Lower lobe of right lung (tissue), 2 donors: ENCODE measurements at regions not wholly inside any gene's neighbourhood (a gene's known extent, or its start where the extent isn't known, plus 50 kb on each side); places are given as distances from the start of the nearest gene placed in this dataset.

Source experiments
- ATAC-seq, 2 donors: fragments of 200-7000 bp; cut with Tn5 transposase; one replicate each; pipeline ENCODE4 v1.9.1; 2020 to 2022; ENCODE audit warnings: mild to moderate bottlenecking in 2 of 2, moderate library complexity in 2 of 2
- DNase-seq: peaks from one replicate; pipeline ENCODE4 v3.0.0-alpha.2; 2020
- H3K27ac ChIP-seq: fragments of 200-600 bp; one replicate; pipeline ENCODE4 v1.8.0; 2022
- H3K27me3 ChIP-seq: fragments of 200-600 bp; one replicate; pipeline ENCODE4 v1.8.0; 2022; ENCODE audit warnings: low read depth
- H3K36me3 ChIP-seq: fragments of 200-600 bp; one replicate; pipeline ENCODE4 v1.8.0; 2022; ENCODE audit warnings: mild to moderate bottlenecking
- H3K4me1 ChIP-seq: fragments of 200-600 bp; one replicate; pipeline ENCODE4 v1.8.0; 2022
- H3K4me3 ChIP-seq: fragments of 200-600 bp; one replicate; pipeline ENCODE4 v1.8.0; 2022; ENCODE audit warnings: mild to moderate bottlenecking
- H3K9me3 ChIP-seq: fragments of 200-600 bp; one replicate; pipeline ENCODE4 v1.8.0; 2022
- intact Hi-C: fragments of 100-400 bp; cut with DNase I; formaldehyde crosslinking; loops from one replicate; pipeline ENCODE4 v1.11.0; 2022
- TF ChIP-seq, protein P1 (sequence below): fragments of 200-600 bp; IDR thresholded peaks from one replicate; pipeline ENCODE4 v1.8.0; 2022; ENCODE audit warnings: antibody characterized with exemption, mild to moderate bottlenecking
- donor health status: DM: no; HTN: yes; CAD: no; lungs with severe emphysema.

DNA sequence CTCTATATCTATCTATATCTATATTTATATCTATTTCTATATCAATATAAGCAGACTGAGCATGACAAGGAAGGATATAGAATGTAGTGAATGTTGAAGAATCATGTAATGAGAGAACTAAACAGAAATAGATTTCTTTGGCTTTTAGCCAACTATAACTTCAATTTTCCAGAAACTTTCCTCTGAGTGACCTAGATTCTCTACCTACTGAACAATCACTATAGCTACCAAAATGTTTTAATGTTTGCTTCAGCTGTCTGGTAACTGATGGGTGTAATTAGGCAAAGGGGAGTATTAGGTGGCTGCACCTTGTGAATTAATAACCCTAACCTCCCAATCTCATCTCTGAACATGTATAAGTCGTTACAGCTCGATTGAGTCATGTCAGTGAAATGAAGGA is 76.4 kb upstream of the ROBO1 start:
- Histone ChIP-seq H3K36me3 (no peaks in the 10 kb centered on the region), H3K4me1 (no peaks in the 10 kb centered on the region), H3K27ac (no peak overlapping the region), H3K27me3 (no peaks in the 10 kb centered on the region), H3K4me3 (no peak overlapping the region), H3K9me3 (peaks cover 3% of the 10 kb centered on the region)
- intact Hi-C loops = no loop called here
- TF ChIP-seq, protein P1, sequence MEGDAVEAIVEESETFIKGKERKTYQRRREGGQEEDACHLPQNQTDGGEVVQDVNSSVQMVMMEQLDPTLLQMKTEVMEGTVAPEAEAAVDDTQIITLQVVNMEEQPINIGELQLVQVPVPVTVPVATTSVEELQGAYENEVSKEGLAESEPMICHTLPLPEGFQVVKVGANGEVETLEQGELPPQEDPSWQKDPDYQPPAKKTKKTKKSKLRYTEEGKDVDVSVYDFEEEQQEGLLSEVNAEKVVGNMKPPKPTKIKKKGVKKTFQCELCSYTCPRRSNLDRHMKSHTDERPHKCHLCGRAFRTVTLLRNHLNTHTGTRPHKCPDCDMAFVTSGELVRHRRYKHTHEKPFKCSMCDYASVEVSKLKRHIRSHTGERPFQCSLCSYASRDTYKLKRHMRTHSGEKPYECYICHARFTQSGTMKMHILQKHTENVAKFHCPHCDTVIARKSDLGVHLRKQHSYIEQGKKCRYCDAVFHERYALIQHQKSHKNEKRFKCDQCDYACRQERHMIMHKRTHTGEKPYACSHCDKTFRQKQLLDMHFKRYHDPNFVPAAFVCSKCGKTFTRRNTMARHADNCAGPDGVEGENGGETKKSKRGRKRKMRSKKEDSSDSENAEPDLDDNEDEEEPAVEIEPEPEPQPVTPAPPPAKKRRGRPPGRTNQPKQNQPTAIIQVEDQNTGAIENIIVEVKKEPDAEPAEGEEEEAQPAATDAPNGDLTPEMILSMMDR = no peak
- no peak for ATAC-seq
- no peak for DNase-seq

DNA sequence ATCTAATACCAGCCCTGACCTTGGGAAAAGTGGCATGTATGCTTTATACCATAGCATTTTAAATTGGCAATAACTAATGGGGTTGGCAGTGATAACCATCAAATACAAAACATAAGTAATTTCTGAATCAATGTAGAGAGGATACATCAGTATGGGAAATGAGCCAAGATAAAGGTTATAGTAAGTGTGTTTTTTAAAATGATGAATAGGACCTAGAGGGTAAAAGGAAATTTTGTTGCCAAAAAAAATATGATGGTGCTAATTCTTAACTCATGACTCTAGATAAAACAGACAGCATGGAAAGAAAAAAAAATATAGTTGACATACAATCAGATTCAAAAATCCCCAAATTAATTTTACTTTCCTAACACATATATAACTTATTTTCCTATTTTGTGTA is 75.4 kb upstream of the ROBO1 start:
- no peak for DNase-seq
- intact Hi-C loops = no loop called here

GRCh38 chr3:79835701-79836100 is 67.9 kb upstream of the ROBO1 start:
- Histone ChIP-seq H3K36me3 (no peaks in the 10 kb centered on the region), H3K4me3 (no peak overlapping the region), H3K4me1 (no peaks in the 10 kb centered on the region), H3K9me3 (peaks cover 5% of the 10 kb centered on the region), H3K27ac (no peak overlapping the region), H3K27me3 (no peaks in the 10 kb centered on the region)
- TF ChIP-seq, protein P1 = no peak
- intact Hi-C loops = no loop called here
- DNase-seq = no peak
- no peak for ATAC-seq

More for the DNA sequence above, 75.4 kb upstream of the ROBO1 start:
- Histone ChIP-seq H3K4me3 (no peak overlapping the region), H3K9me3 (peaks cover 3% of the 10 kb centered on the region), H3K4me1 (no peaks in the 10 kb centered on the region), H3K36me3 (no peaks in the 10 kb centered on the region), H3K27ac (no peak overlapping the region), H3K27me3 (no peaks in the 10 kb centered on the region)
- ATAC-seq = no peak
- TF ChIP-seq, protein P1 = no peak

GRCh38 chr3:79824166-79824565 is 56.4 kb upstream of the ROBO1 start:
- TF ChIP-seq, protein P1 = no peak
- ATAC-seq = peak in 1 of 2 donors; percentile 25

DNA sequence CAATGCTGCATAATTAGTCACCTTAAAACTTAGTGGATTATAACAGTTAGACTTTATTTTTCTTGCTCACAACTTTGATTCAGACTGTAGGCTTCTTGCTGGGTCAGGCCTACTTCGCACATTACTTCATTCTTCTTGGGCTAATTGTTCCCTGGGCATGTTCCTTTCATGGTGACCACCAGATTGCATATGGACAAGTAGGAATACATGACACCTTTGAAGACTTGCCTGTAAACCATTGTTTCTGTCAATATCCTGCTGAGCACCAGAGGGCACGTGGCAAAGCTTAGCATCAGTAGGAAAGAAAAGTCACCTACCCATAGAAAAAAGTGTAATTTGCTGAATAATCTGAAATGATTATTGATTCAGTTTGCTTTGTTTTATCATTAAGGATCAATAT is 54.3 kb upstream of the ROBO1 start:
- intact Hi-C loops = no loop called here

More at GRCh38 chr3:79824166-79824565, 56.4 kb upstream of the ROBO1 start:
- Histone ChIP-seq H3K9me3 (no peaks in the 10 kb centered on the region), H3K27ac (no peak overlapping the region), H3K4me1 (no peaks in the 10 kb centered on the region), H3K36me3 (no peaks in the 10 kb centered on the region), H3K27me3 (no peaks in the 10 kb centered on the region), H3K4me3 (no peak overlapping the region)
- DNase-seq = no peak
- intact Hi-C loops = no loop called here

More for the DNA sequence above, 54.3 kb upstream of the ROBO1 start:
- TF ChIP-seq, protein P1 = no peak
- Histone ChIP-seq H3K36me3 (no peaks in the 10 kb centered on the region), H3K4me3 (no peak overlapping the region), H3K27me3 (no peaks in the 10 kb centered on the region), H3K27ac (no peak overlapping the region), H3K9me3 (peaks cover under 1% of the 10 kb centered on the region), H3K4me1 (no peaks in the 10 kb centered on the region)
- DNase-seq (no peak), ATAC-seq (no peak)
